KG1 (cell line): ENCODE measurements at regions not wholly inside any gene's neighbourhood (a gene's known extent, or its start where the extent isn't known, plus 50 kb on each side); places are given as distances from the start of the nearest gene placed in this dataset.
"Not testable (repeated sequence)": the region's sequence is repeated elsewhere in the genome, so short reads cannot be mapped to it uniquely, and the experiment has no call there.

Source experiments
- DNase-seq: peaks from one replicate; lab custom pipeline; 2025; lab: John Stamatoyannopoulos, UW

- DNase-seq = no peak
Observed at GRCh38 chr6:168939041-168939440, 314.6 kb downstream of the THBS2 start.

- no peak for DNase-seq
Observed at GRCh38 chr6:168938546-168938945, 315.1 kb downstream of the THBS2 start.

- DNase-seq = no peak
Observed at GRCh38 chr6:168937054-168937453, 316.6 kb downstream of the THBS2 start.

GRCh38 chr6:168935628-168936010 lies 318.0 kb downstream of the THBS2 start:
- no peak for DNase-seq

GRCh38 chr6:168934660-168935627 lies 318.7 kb downstream of the THBS2 start:
- no peak for DNase-seq

DNA sequence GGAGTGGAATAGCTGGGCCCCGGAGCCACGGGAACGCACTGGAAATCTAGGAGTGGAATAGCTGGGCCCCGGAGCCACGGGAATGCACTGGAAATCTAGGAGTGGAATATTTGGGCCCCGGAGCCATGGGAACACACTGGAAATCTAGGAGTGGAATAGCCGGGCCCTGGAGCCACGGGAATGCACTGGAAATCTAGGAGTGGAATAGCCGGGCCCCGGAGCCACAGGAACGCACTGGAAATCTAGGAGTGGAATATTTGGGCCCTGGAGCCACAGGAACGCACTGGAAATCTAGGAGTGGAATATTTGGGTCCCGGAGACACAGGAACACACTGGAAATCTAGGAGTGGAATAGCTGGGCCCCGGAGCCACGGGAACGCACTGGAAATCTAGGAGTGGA lies 321.5 kb downstream of the THBS2 start:
- DNase-seq = not testable (repeated sequence)

- DNase-seq = not testable (repeated sequence)
Observed at GRCh38 chr6:168931072-168931471, 322.6 kb downstream of the THBS2 start.

DNA sequence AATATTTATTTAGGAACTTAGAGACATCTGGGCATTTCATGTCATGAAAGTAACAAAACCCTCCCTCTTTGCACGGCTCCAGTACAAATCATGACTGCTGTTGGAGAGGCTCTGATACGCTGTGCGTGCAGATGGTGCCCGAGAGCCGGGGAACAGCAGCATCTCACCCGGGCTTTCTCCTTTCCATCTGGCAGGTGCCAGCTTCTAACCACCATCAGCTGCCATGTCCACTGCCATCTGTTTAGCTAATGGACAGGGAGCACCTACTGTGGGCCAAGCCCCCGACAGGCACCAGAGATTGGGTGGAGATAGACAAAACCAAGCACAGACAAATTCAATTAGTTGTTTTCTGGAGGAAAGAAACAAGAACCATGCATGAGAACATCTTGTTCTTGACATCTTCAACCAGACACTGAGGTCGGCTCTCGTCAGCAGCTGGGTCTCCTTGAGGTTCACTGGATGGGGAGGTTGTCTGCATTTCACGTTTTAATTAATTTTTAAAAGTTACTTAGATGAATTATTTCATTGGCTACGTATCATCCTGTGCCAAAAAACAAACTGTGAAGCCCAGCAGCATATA lies 323.7 kb downstream of the THBS2 start:
- no peak for DNase-seq

DNA sequence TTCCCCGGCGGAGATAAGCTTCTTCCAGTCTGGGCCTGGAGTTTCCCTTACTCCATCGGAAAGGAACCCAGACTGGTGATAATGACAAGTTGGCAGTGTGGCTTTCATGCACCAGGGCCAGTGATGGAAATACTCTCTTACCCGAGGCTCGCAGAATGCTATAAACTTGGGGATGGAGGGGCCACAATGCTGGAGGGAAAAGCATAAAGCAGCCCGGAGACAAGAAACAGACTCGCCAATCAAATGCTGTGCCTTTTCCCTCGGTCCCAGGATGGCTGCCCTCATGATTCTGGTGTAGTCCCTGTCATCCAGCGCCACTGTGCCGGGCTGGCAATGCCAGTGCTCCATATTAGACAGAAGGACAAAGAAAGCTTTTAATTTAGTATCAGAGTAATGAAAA lies 325.6 kb downstream of the THBS2 start:
- no peak for DNase-seq

DNA sequence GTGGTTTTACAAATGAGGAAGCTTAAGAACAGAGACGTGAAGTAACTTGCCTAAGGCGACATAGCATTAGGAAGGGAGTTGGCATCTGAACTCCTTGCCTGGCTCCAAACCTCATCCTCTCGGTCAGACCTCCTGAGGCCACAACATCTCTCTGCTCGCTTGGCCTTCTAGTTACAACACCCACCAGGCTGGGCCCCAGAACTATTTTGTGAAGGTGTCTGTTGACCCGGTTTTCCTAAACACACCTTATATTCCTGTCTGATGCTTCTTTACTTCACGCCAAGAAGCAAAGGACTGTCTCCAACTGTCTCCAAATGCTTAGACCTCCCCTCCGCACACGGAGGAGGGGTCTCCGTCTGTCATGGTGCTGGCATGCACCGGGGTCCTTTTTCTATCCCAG lies 326.6 kb downstream of the THBS2 start:
- no peak for DNase-seq

- DNase-seq = no peak
Observed at GRCh38 chr6:168926306-168926705, 327.3 kb downstream of the THBS2 start.

DNA sequence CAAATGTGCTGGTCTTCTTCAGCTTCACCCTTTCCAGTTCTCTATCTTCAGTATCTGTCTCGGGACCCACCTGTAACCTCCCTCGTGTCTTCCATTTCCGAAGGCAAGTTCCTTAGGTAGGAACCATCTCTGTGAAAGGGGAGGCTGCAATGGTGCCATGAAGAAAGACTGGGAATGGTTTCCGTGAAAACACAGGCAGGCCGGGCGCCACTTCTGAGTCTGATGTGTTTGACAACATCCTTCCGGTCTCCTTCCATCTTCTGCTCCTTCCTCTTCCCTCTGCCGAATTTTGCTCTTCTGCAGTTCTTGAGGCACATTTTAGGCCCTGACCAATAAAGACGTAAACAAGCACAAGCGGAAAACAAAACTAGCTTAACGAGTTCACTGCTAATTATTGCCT lies 328.0 kb downstream of the THBS2 start:
- DNase-seq = no peak

DNA sequence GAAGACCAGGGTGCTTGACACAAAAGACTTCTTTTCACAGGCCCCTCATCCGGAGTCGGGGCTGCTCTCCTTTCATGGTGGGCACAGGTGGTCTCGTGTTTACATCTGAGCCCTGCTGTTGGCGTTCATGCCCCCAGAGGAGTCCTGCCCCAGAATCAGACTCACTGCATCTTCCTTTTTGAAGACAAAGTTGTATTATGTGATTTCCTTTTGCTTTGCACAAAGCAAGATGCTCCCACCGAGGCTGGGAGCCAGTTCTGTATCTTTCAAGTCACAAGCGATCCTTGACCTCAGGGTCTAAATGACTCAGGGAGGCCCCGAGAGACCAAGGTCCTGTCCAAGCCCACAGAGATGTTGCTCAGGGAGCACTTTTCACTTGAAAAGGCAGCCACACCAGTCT lies 330.5 kb downstream of the THBS2 start:
- no peak for DNase-seq

DNA sequence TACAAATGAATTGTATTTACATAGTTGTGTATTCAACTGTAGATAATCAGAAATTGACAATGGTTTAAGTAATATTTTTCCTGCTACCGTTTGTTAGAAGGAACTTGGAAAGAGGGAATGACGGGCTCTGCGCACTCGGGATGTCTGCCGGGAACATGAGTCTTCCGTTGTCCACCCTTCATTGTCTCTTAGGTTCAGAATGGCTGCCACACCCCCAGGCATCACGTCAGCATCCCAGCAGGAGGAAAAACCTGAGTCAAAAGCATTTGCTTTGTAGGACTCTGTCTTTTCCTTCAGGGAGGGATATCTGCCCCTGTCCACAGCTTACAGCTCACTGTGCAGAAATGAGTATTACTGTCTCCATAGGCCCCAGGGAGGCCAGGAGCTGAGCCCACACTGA lies 331.2 kb downstream of the THBS2 start:
- no peak for DNase-seq

- no peak for DNase-seq
Observed at GRCh38 chr6:168920289-168920688, 333.4 kb downstream of the THBS2 start.

DNA sequence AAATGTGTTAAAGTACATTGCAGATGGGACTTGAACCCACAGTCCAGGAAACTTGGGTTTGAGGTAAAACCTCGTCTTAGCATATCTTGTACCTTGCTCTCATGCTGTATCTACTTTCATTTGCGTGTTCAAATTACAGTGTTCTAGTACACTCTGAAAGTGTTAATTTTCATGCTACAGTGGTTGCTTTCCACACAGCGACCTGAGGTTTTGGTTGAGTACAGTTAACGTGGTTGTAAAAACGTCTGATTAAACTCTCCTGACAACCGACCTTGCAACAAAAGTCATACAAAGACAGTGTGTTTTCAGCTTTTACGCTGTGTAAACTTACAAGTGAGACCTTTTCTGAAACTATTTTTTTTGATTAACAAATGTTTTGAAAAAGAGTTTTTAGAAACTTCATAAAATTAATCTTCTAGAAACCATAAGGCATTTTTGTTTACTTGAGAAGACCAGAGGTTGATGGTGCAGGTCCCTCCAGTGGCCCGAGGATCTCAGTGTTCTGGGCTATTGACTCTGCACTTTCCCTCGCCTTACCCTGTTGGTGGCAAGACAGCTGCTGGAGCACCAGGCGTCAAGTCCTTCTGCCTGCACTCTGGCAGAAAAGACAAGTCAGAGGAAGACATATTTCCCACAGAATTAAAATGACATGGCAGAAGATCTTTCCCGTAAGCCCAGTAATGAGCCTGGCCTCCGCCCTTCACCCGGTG lies 334.0 kb downstream of the THBS2 start:
- DNase-seq = no peak

DNA sequence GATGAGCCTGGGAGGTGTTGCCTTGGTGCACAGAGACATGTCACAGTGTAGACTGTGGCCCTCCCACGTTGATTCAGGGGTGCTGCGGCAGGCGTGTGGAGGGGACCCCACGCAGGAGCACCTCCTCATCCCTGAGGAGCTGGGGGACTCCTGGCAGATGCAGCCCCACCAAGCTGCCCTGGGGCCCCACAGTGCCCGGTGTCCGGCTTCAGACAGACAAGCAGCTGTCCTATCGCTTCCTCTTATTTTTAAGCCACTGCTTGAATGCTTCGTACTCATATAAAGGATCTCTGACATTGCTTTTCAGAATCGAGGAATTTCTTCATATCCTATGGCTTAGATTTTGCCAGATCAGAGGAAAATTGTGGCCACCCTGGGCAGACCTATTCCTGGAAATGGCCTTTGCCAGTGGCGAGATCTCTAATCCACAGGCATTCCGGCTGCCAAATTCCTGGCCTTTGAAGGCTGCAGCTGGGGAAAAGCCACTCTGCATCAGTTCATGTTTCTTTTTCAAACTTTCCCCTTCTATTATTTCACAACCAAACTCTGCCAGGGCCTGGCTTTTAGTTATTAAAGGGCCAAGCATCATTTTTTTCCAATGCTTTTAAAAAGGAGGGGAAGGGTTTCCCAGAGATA lies 337.0 kb downstream of the THBS2 start:
- no peak for DNase-seq

DNA sequence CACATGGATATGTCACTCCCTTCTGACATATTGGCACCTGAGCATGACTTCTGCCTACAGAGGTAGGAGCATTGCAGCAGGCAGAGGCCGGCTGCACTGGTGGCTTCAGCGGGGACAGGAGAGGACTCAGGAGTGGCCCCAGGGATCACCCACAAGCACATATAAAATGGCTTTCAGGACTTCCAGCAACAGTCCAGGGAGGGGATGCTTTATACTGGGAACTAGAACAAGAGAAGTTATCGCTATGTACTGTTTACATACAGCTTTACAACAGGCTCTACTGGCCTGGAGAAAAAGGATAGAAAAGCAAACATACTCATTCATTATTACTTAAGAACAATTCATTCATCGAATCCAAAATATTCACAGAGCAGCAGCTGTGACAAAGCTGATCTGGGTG lies 337.8 kb downstream of the THBS2 start:
- DNase-seq = no peak

DNA sequence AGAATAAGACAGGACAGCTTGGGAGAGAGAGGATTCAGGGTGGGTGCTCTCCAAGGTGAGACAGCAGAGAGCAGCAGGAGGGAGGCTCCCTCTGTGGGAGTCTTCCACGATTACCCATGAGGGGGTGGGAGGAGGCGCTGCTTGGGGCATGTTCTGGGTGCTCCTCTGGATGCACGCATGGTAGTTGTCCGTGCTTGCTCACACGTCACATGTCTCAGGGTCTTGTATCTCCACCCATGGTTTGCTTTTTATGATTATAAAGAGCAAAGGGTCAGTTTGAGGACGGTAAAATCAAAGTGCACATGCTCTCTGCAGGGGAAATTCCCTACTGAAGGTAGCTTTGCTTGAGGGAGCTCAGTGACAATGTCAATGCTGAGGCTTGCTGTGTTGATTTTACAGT lies 338.4 kb downstream of the THBS2 start:
- no peak for DNase-seq

GRCh38 chr6:168913866-168914469 lies 339.7 kb downstream of the THBS2 start:
- DNase-seq = no peak

GRCh38 chr6:168913231-168913865 lies 340.3 kb downstream of the THBS2 start:
- not testable (repeated sequence) for DNase-seq

GRCh38 chr6:168909288-168909687 lies 344.4 kb downstream of the THBS2 start:
- no peak for DNase-seq
